ENCODE measurements at regions not wholly inside any gene's neighbourhood (a gene's known extent, or its start where the extent isn't known, plus 50 kb on each side); places are given as distances from the start of the nearest gene placed in this dataset.

DNA sequence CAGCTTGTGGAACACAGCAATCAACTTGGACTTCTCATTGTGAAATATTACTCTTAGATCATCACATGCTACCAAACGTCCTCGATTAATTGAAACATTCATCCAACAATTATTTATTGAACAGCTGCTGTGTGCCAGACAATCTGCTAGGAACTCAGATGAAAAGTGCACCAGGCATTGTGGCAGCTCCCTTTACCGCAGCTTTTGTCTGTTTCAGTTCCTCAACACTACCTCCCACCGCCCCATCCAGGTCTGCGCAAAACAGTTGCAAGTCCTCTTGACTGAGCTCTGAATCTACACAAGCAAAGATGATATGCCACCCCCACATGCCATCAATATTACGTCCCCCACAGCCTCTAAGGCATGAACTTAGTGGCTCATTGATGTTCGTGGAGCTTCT lies 1094.4 kb upstream of the MAP3K7 start:
- Mint-ChIP-seq H3K27ac (no peak overlapping the region), H3K4me1 (ENCODE audit: low read depth) (no peaks in the 10 kb centered on the region), H3K36me3 (ENCODE audit: low read depth) (no peaks in the 10 kb centered on the region), H3K27me3 (ENCODE audit: low read depth) (no peaks in the 10 kb centered on the region), H3K4me3 (ENCODE audit: low read depth) (no peak overlapping the region), H3K9me3 (no peaks in the 10 kb centered on the region)
- intact Hi-C loops (cut with micrococcal nuclease) = no loop called here
- no peak for DNase-seq (ENCODE audit: low spot score)

DNA sequence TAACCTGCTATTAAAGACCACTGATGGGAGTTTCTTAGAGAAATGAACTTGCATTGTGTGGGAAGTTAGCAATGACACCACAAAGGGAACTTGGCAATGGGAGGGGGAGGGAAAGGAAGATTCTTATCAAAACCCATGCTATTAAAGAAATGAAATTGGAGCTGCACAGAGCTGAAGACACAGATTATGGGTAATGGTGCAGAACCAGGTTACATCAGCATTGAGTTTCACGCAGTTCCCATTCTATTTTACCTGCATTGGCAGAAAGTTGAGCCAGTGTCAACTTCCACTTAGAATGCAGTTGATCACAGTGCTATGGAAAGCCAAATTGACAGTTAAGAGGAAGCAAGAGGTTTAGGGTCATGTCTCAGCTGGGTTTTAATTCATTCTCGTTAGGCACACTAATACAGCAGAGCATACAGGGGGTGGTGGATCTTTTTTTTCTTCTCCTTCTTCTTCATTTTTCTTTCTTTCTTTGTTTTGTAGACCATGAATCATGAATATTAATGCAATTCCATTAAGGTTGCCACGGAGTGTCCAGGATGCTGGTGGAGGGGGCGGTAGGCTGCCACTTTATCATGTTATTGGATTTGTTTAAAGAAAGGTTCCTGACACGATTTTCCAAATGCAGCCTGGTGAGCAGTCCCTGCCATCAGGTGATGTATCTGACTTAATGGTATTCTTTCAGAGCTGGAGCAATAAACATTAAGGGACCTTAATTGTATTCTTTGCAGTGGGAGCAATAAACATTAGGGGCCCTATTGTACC lies 1092.0 kb upstream of the MAP3K7 start:
- no peak for DNase-seq (ENCODE audit: low spot score)
- no peak overlapping the region for H3K4me3 Mint-ChIP-seq (ENCODE audit: low read depth)
- intact Hi-C loops (cut with micrococcal nuclease) = no loop called here

DNA sequence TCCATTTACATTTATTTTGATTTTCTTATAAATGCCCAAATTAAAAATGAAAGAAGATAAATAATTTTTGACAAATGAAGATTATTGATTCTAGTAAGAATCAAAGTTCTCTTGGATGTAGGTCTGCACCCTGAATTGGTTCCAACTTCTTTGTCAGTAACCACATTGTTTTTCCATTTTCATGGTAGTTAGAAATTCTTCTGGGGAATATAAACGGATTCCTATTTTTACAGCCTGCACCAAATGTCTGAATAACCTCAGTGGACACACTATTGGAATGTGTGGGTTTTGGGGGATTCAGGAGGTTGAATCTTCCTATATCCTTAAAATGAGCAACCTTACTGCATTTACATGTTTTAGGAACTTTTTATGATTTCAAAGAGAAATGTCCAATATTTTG lies 1085.3 kb upstream of the MAP3K7 start:
- no peak overlapping the region for H3K27ac Mint-ChIP-seq
- intact Hi-C loops (cut with micrococcal nuclease) = no loop called here
- no peaks in the 10 kb centered on the region for H3K4me1 Mint-ChIP-seq (ENCODE audit: low read depth)
- no peaks in the 10 kb centered on the region for H3K27me3 Mint-ChIP-seq (ENCODE audit: low read depth)
- no peaks in the 10 kb centered on the region for H3K9me3 Mint-ChIP-seq
- no peak overlapping the region for H3K4me3 Mint-ChIP-seq (ENCODE audit: low read depth)
- no peaks in the 10 kb centered on the region for H3K36me3 Mint-ChIP-seq (ENCODE audit: low read depth)
- no peak for DNase-seq (ENCODE audit: low spot score)

More for the DNA sequence above, 1092.0 kb upstream of the MAP3K7 start:
- H3K36me3 Mint-ChIP-seq (ENCODE audit: low read depth) = no peaks in the 10 kb centered on the region
- H3K4me1 Mint-ChIP-seq (ENCODE audit: low read depth) = no peaks in the 10 kb centered on the region
- no peaks in the 10 kb centered on the region for H3K27me3 Mint-ChIP-seq (ENCODE audit: low read depth)
- H3K9me3 Mint-ChIP-seq = no peaks in the 10 kb centered on the region
- H3K27ac Mint-ChIP-seq = no peak overlapping the region

DNA sequence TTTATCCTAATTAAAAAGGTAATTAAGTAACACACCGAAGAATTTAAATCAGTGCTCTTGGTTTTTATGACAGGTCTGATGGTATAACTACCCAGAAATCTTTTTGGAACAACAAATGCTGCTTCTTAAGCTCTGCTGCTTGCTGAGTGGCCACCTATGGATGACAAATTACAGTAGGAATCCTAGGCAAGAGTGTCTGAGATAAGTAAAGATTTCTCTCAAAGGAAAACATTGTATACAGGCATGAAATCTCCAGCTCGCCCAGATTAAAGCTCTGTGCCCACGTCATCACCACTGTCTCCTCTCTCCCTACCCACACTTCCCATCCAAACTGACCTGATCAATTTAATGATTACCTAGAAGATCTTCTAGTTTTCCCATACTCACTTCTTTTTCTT lies 1083.0 kb upstream of the MAP3K7 start:
- no peak overlapping the region for H3K4me3 Mint-ChIP-seq (ENCODE audit: low read depth)
- no peaks in the 10 kb centered on the region for H3K36me3 Mint-ChIP-seq (ENCODE audit: low read depth)
- intact Hi-C loops (cut with micrococcal nuclease) = no loop called here
- no peak overlapping the region for H3K27ac Mint-ChIP-seq
- DNase-seq (ENCODE audit: low spot score) = no peak
- no peaks in the 10 kb centered on the region for H3K27me3 Mint-ChIP-seq (ENCODE audit: low read depth)
- no peaks in the 10 kb centered on the region for H3K9me3 Mint-ChIP-seq
- H3K4me1 Mint-ChIP-seq (ENCODE audit: low read depth) = no peaks in the 10 kb centered on the region

DNA sequence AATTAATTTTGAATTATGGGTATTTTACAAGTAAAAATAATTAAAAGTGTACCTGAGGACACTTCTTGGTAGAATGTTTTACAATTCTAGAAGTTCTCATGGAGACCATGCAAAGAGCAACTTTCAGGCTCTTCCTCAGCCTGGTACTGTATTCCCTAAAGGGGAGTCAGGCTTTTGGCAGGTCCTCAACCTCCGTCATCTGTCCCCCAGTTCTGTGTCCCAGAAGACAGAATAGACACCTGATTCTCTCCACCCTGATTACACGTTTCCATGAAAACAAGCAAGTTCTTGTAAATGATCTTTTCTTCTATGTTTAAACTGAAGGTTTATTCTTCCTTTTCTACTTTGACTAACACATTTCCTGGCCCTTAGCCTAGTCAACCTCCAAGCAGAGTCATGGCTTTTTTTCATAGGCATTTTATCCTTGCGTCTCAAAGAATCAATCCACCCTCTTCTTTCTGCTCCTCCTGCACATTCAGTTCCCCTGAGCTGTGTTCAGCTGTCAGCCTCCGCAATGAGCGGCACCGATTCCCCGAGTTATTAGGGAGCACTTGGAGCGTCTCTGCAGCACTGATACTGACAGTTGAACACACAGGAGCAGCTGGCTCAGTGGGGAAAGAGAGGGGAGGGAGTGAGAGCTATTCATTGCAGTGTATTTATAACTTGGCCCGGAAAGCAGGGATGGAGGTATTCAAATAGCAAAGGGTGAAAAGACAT lies 1082.4 kb upstream of the MAP3K7 start:
- no peak for DNase-seq (ENCODE audit: low spot score)
- Mint-ChIP-seq H3K27ac (no peak overlapping the region), H3K27me3 (ENCODE audit: low read depth) (no peaks in the 10 kb centered on the region), H3K36me3 (ENCODE audit: low read depth) (no peaks in the 10 kb centered on the region), H3K9me3 (no peaks in the 10 kb centered on the region), H3K4me3 (ENCODE audit: low read depth) (no peak overlapping the region), H3K4me1 (ENCODE audit: low read depth) (peaks cover 1% of the 10 kb centered on the region)
- intact Hi-C loops (cut with micrococcal nuclease) = no loop called here

DNA sequence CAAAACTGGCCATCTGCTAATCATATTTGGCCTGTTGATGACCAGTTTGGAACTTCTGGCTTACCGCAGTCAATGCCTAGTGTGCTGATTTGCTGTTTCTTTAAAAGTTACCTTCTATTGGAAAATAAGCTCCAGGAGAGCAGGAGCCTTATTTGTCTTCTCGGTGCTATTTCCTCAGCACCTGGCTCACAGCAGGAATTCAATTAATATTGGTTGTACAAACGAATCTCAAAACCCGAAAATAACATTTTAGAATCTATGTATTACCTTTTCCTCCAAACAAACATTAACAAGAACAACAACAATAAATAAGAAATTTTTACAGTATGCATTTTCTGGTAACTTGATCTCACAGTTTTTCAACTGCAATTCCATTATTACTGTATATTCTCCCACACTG lies 1080.7 kb upstream of the MAP3K7 start:
- Mint-ChIP-seq H3K9me3 (peaks cover 8% of the 10 kb centered on the region), H3K27me3 (ENCODE audit: low read depth) (no peaks in the 10 kb centered on the region), H3K27ac (no peak overlapping the region), H3K36me3 (ENCODE audit: low read depth) (no peaks in the 10 kb centered on the region), H3K4me3 (ENCODE audit: low read depth) (no peak overlapping the region), H3K4me1 (ENCODE audit: low read depth) (peaks cover 1% of the 10 kb centered on the region)
- DNase-seq (ENCODE audit: low spot score) = no peak
- intact Hi-C loops (cut with micrococcal nuclease) = no loop called here

DNA sequence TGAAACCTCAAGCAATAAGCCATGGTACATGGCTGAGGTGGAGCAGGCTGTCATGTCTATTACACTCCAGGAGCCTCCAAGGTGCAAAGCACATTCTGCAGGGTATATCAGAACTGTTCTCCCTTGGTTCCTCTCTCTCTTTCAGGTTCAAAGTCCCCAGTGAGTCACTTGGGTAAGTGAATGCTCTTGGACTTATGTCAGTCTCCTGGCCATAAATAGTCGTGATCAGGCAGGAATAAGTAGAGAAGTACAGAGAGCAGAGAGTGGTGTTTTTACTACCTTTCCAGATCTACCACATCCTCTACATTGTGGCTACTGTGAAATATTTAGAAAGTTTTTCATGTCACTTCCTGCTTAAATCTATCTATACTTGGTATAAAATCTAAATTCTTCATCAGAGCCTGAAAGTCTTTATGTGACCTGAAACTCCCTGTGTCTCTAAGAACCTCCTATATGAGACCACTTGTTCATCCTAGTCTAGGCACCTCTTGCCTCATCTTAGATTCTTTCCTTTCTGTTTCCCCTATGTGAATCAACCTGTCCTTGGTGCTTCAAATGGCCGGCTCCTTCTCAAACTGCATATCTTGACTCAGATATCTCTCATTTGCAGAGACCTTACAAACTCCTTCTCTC lies 1077.6 kb upstream of the MAP3K7 start:
- H3K4me3 Mint-ChIP-seq (ENCODE audit: low read depth) = no peak overlapping the region
- peaks cover 1% of the 10 kb centered on the region for H3K4me1 Mint-ChIP-seq (ENCODE audit: low read depth)
- H3K9me3 Mint-ChIP-seq = peaks cover 8% of the 10 kb centered on the region

DNA sequence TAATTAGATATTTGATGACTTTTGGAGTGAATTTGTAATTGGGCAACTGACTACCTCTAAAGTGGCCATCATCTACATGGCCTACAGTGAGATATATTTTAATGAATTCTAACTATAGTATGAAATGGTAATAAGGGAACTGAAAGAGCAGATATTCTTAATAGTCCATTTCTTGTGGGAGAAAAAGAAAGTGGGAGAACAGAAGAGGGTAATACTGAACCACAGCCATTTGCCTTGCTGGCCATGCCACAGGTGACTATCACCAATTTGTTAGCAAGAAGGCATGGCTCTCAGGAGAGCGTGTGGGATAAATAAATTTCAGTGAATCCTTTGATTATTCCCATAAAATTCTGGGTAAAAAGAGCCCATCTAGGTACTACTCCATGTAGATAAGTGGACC lies 1074.0 kb upstream of the MAP3K7 start:
- H3K27me3 Mint-ChIP-seq (ENCODE audit: low read depth) = no peaks in the 10 kb centered on the region
- DNase-seq (ENCODE audit: low spot score) = no peak
- H3K4me1 Mint-ChIP-seq (ENCODE audit: low read depth) = peaks cover 1% of the 10 kb centered on the region
- no peaks in the 10 kb centered on the region for H3K36me3 Mint-ChIP-seq (ENCODE audit: low read depth)
- peaks cover 8% of the 10 kb centered on the region for H3K9me3 Mint-ChIP-seq
- H3K27ac Mint-ChIP-seq = no peak overlapping the region
- intact Hi-C loops (cut with micrococcal nuclease) = no loop called here
- H3K4me3 Mint-ChIP-seq (ENCODE audit: low read depth) = no peak overlapping the region

More for the DNA sequence above, 1077.6 kb upstream of the MAP3K7 start:
- DNase-seq (ENCODE audit: low spot score) = no peak
- Mint-ChIP-seq H3K27me3 (ENCODE audit: low read depth) (no peaks in the 10 kb centered on the region), H3K36me3 (ENCODE audit: low read depth) (no peaks in the 10 kb centered on the region), H3K27ac (no peak overlapping the region)
- intact Hi-C loops (cut with micrococcal nuclease) = no loop called here

DNA sequence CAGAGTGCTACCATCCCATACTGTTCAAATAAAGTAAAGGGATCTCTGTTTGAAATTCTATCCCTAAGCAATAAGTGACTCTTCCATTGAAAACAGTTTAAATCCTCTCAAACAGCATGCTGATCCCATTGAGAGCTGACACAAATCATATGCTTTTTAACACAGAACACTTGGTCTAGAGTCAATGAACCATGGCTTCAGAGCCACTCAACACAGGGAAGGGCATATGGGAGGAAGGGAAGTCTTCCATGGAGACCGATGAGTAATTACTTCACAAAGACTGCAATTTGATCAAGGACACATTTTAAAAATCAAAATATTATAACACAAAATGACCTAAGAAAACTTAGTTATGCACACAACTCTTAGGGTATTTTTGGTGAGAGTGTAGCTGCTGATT lies 1073.0 kb upstream of the MAP3K7 start:
- Mint-ChIP-seq H3K9me3 (peaks cover 8% of the 10 kb centered on the region), H3K27me3 (ENCODE audit: low read depth) (no peaks in the 10 kb centered on the region), H3K36me3 (ENCODE audit: low read depth) (no peaks in the 10 kb centered on the region), H3K4me3 (ENCODE audit: low read depth) (no peak overlapping the region), H3K27ac (no peak overlapping the region), H3K4me1 (ENCODE audit: low read depth) (peaks cover 1% of the 10 kb centered on the region)
- intact Hi-C loops (cut with micrococcal nuclease) = no loop called here
- DNase-seq (ENCODE audit: low spot score) = no peak

DNA sequence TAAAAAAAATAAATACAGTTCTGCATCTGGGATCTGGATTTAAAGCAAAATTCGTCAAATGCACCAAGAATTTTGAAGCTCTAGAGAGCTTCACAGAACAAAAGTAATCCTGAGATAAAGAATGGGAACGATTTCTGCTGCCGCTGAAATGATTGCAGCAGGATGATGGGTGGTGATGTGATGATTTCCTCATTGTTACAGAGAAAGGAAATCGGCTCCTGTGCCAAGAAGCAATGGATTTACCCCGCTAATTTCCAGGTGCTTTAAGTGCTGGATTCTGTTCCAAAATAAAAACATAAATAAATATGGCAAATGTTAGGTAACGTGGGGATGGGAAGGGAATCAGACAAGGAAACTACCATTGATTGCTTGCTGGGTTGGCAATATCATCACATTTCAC lies 1067.9 kb upstream of the MAP3K7 start:
- Mint-ChIP-seq H3K27me3 (ENCODE audit: low read depth) (no peaks in the 10 kb centered on the region), H3K27ac (no peak overlapping the region), H3K4me3 (ENCODE audit: low read depth) (no peak overlapping the region), H3K9me3 (peaks cover 4% of the 10 kb centered on the region), H3K4me1 (ENCODE audit: low read depth) (no peaks in the 10 kb centered on the region), H3K36me3 (ENCODE audit: low read depth) (no peaks in the 10 kb centered on the region)
- intact Hi-C loops (cut with micrococcal nuclease) = no loop called here
- DNase-seq (ENCODE audit: low spot score) = no peak

DNA sequence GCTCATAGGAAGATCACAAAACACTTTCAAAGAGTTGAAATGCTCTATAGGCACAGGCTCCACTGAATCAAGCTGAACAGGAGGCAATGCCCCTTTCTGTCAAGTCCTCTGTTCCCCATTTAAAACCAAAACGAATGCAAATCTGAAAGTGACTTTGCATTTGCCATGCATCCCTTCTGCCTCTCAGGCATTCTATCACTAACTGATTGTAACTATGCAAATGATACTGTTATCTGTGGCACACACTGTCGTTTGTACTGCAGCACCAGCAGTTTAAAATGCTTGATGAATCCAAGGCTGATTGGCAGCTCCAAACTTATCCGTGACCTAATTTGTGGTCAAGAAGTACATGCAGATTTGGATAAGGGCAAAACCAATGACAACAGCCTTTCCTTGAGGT lies 1067.5 kb upstream of the MAP3K7 start:
- Mint-ChIP-seq H3K4me1 (ENCODE audit: low read depth) (no peaks in the 10 kb centered on the region), H3K9me3 (peaks cover 4% of the 10 kb centered on the region), H3K27ac (no peak overlapping the region), H3K4me3 (ENCODE audit: low read depth) (no peak overlapping the region), H3K27me3 (ENCODE audit: low read depth) (no peaks in the 10 kb centered on the region), H3K36me3 (ENCODE audit: low read depth) (no peaks in the 10 kb centered on the region)
- intact Hi-C loops (cut with micrococcal nuclease) = no loop called here
- no peak for DNase-seq (ENCODE audit: low spot score)

DNA sequence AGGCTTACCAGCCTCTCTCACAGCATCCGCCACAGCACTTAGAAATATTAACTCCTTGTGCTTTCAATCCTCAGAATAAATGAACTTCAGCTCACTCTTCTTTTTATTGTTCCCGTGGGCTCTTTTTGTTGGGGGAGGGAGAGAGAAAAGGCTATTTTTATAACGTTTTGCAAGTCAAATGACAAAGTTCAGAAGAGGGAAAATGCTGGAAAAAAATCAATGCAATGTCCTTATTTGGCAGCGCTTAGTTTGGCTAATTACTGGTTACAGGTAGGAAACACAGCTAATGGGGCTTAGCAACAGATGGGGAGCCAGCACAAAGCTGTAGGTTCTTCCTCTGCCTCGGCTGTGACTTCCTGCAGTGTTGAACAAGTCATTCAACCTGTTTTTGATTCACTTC lies 1067.0 kb upstream of the MAP3K7 start:
- Mint-ChIP-seq H3K27me3 (ENCODE audit: low read depth) (no peaks in the 10 kb centered on the region), H3K4me1 (ENCODE audit: low read depth) (no peaks in the 10 kb centered on the region), H3K4me3 (ENCODE audit: low read depth) (no peak overlapping the region), H3K9me3 (peaks cover 4% of the 10 kb centered on the region), H3K36me3 (ENCODE audit: low read depth) (no peaks in the 10 kb centered on the region), H3K27ac (no peak overlapping the region)
- DNase-seq (ENCODE audit: low spot score) = no peak
- intact Hi-C loops (cut with micrococcal nuclease) = no loop called here

DNA sequence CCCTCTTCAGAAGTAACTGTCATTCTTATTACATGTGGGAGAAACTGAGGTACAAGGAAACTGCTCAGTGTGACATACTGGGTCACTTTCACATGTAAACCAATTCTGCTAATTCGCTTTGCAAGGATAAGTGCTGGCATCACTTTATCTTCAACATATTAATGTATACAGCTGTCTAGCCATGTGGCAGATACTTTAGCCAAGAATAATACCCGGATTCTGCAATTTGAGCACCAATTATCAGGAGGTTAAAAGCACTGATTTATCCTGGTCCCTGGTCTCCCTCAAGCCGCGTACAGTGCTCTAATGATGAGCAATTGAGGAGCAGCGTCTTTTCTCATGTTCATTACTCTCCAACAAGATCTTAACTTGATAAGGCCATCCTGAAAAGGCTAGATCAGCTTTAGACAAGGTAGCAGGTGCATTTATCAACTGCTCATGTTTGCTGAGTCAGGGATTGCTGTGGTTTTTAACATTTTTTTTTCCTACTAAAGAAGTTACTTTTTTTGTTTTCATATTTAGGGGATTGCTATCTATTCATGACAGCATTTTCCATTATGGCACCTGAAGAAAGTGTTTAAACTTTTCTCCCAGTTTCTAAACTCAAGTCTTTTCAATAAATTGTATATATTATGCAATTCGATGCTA lies 1066.3 kb upstream of the MAP3K7 start:
- Mint-ChIP-seq H3K27me3 (ENCODE audit: low read depth) (no peaks in the 10 kb centered on the region), H3K4me3 (ENCODE audit: low read depth) (no peak overlapping the region), H3K4me1 (ENCODE audit: low read depth) (no peaks in the 10 kb centered on the region), H3K27ac (no peak overlapping the region), H3K9me3 (peaks cover 4% of the 10 kb centered on the region), H3K36me3 (ENCODE audit: low read depth) (no peaks in the 10 kb centered on the region)
- intact Hi-C loops (cut with micrococcal nuclease) = no loop called here
- DNase-seq (ENCODE audit: low spot score) = no peak

All from activated T-helper 2 cell treated with anti-CD3 and anti-CD28 coated beads, Interferon-gamma antibody, Interleukin-2, Interleukin-4, amounts not matched to agents 10 μg/mL and 5 μg/mL and 100 μg/mL, durations not matched to agents 14 hours and 24 hours and 36 hours (primary cell).